22Rv1 (cell line): ENCODE measurements at regions not wholly inside any gene's neighbourhood (a gene's known extent, or its start where the extent isn't known, plus 50 kb on each side); places are given as distances from the start of the nearest gene placed in this dataset.
A peak's percentile ranks its signal among the peaks of the same experiment; 100 is the strongest.

Experiments used
- H3K27ac ChIP-seq: fragments of 450-650 bp; 2 replicates; pipeline ENCODE4 v1.5.1; 2017
- ZFX ChIP-seq: fragments of 450-650 bp; IDR thresholded peaks from 2 replicates; pipeline ENCODE4 v1.6.1; 2017; ENCODE audit warnings: antibody characterized with exemption, borderline replicate concordance
- TF ChIP-seq, protein P1 (sequence below): fragments of 450-650 bp; IDR thresholded peaks from 2 replicates; pipeline ENCODE4 v1.5.1; 2017; ENCODE audit warnings: mild to moderate bottlenecking

DNA sequence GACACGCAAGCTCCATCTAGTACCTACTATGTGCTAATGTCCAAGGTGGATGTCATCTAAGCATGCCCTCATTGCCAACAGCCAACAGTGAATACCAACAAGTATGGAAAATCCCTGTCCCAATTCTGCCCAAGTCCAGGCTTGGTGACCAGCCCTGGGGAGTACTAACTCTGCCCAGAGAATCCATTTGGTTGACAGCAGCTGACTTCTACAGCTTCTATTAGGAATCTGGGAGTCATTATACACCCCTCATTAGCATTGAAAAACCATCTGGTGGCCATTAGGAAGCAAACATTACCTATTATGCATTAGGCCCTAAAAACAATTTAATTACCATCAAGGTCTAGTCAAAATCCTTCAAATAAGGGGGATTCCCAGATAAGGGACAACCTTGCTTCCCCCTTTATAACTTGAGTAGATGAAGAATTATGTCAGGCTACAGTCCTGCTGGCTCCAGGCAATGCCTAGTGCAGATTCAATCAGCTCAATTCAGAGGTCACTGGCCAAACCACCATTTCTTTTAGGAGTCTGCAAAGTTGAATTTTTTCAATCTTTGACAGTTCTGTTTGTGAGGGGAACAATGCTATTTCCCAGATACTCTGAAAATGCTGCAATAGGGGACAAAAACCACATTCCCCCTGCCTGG, 228.0 kb upstream of the LDB2 start:
- TF ChIP-seq, protein P1, sequence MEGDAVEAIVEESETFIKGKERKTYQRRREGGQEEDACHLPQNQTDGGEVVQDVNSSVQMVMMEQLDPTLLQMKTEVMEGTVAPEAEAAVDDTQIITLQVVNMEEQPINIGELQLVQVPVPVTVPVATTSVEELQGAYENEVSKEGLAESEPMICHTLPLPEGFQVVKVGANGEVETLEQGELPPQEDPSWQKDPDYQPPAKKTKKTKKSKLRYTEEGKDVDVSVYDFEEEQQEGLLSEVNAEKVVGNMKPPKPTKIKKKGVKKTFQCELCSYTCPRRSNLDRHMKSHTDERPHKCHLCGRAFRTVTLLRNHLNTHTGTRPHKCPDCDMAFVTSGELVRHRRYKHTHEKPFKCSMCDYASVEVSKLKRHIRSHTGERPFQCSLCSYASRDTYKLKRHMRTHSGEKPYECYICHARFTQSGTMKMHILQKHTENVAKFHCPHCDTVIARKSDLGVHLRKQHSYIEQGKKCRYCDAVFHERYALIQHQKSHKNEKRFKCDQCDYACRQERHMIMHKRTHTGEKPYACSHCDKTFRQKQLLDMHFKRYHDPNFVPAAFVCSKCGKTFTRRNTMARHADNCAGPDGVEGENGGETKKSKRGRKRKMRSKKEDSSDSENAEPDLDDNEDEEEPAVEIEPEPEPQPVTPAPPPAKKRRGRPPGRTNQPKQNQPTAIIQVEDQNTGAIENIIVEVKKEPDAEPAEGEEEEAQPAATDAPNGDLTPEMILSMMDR = no peak
- no peak for TF ChIP-seq ZFX
- no peak overlapping the region for H3K27ac ChIP-seq

DNA sequence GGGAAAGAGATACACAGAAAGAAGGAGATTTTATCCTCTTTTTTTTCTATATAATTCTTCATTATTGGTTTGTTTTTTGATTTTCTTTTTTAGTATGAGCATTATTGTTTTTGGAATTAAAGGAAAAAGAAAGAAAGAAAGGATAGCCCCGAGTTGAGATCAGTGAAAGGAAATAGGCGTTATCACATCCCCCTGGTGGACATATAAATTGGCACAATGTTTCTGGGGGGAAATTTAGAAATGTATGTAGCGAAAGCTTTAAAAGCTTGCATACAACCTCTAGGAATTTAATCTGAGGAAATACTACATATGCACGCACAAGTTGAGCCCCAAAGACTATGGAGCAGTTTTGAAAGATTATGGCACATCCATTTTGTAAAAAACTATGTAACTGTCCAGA, 226.3 kb upstream of the LDB2 start:
- TF ChIP-seq ZFX = no peak
- TF ChIP-seq, protein P1 = no peak
- no peak overlapping the region for H3K27ac ChIP-seq

DNA sequence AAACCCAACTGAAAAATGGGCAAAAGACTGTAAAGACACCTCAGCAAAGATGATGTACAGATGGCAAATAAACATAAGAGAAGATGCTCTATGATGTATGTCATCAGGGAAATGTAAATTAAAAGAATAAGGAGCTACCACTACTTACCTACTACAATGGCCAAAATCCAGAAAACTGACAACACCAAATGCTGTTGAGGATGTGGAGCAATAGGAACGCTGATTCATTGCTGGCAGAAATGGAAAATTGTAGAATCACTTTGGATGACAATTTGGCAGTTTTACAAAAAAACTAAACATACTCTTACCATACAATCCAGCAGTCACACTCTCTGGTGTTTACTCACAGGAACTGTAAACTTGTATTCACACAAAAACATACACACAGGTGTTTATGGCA, 222.3 kb upstream of the LDB2 start:
- TF ChIP-seq, protein P1 = no peak
- TF ChIP-seq ZFX = no peak
- no peak overlapping the region for H3K27ac ChIP-seq

DNA sequence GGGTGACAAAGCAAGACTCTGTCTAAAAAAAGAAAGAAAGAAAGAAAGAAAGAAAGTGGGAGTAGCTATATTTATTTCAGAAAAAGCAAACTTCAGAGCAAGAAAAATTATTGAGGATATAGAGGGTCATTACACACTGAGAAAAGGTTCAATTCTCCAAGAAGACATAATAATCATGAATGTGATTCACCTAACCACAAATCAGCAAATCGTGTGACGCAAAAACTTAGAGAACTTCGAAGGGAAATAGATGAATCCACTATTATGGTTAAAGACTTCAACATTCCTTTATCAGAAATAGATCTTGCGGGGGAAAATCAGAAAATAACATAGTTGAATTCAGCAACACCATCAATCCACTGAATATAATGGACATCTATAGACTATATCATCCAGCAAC, 219.3 kb upstream of the LDB2 start:
- H3K27ac ChIP-seq = no peak overlapping the region
- no peak for TF ChIP-seq ZFX
- TF ChIP-seq, protein P1 = no peak

DNA sequence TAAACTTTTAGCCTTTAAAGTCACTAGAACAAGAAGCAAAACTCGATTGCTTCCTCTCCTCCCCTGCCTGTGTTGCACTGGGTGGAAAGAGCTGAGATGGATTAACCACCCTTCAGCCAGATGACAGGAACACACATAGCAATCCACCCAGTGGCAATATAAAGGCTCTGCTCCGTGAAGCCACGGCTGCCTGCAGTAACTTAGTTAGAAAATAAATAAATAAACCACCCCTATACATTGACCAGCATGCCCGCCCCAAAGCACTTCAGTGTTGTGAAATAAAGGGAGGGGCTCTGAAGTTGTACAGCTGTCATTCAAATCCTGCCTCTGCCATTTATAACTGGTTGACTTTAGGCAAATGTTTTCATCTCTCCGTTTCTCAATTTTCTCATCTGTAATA, 217.1 kb upstream of the LDB2 start:
- no peak for TF ChIP-seq ZFX
- TF ChIP-seq, protein P1 = no peak
- no peak overlapping the region for H3K27ac ChIP-seq

DNA sequence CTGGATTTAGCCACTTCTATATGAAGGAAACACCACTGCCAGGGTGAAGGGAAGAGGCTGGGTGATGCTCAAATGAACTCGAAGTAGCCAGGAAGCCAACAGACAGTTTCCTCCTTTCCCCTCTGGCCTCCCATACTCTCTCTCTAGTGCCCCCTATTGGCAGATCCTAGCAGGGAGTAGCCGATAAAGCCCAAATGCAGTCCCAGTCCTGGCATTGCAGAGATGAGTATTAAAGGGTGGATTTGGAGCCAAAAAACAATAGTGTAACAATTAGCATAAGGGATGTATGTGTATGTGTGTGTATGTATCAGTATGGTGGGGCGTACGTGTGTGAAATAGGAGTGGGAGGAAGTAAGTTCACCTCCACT, 213.8 kb upstream of the LDB2 start:
- no peak for TF ChIP-seq ZFX
- TF ChIP-seq, protein P1 = peak; percentile 75
- no peak overlapping the region for H3K27ac ChIP-seq

DNA sequence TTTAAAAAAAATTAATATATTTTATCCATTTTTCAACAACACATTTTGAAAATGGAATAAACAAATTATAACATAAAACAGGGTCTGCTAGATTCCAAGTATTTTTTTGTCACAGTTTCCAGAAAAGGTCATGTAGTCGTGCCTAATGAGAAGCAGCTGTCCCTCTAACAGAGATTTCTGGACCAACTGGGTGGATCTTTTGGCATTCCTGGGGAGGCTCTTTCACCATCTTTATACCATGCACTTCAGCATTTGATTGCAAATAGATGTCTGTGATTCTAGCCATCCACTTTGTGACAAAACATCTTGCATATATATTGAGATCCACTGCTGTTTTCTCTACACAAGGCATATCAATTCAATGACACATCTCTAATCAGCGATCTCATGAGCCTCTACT, 210.7 kb upstream of the LDB2 start:
- TF ChIP-seq, protein P1 = no peak
- TF ChIP-seq ZFX = no peak

More for the DNA sequence above, 210.7 kb upstream of the LDB2 start:
- H3K27ac ChIP-seq = no peak overlapping the region
